ENCODE measurements at regions not wholly inside any gene's neighbourhood (a gene's known extent, or its start where the extent isn't known, plus 50 kb on each side); places are given as distances from the start of the nearest gene placed in this dataset.

GRCh38 chr6:119484598-119484997, 135.0 kb upstream of the MAN1A1 start:
- no peak for DNase-seq
- Histone ChIP-seq H3K9me3 (ENCODE audit: severe bottlenecking) (no peaks in the 10 kb centered on the region), H3K27ac (no peak overlapping the region), H3K4me3 (ENCODE audit: low read depth, low read length) (no peak overlapping the region), H3K36me3 (no peaks in the 10 kb centered on the region), H3K27me3 (ENCODE audit: insufficient read depth, low read depth, severe bottlenecking) (no peaks in the 10 kb centered on the region)
- TF ChIP-seq, protein P1, sequence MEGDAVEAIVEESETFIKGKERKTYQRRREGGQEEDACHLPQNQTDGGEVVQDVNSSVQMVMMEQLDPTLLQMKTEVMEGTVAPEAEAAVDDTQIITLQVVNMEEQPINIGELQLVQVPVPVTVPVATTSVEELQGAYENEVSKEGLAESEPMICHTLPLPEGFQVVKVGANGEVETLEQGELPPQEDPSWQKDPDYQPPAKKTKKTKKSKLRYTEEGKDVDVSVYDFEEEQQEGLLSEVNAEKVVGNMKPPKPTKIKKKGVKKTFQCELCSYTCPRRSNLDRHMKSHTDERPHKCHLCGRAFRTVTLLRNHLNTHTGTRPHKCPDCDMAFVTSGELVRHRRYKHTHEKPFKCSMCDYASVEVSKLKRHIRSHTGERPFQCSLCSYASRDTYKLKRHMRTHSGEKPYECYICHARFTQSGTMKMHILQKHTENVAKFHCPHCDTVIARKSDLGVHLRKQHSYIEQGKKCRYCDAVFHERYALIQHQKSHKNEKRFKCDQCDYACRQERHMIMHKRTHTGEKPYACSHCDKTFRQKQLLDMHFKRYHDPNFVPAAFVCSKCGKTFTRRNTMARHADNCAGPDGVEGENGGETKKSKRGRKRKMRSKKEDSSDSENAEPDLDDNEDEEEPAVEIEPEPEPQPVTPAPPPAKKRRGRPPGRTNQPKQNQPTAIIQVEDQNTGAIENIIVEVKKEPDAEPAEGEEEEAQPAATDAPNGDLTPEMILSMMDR (IDR thresholded peaks at IDR 0.05; ENCODE audit: low read depth, low read length): no peak

DNA sequence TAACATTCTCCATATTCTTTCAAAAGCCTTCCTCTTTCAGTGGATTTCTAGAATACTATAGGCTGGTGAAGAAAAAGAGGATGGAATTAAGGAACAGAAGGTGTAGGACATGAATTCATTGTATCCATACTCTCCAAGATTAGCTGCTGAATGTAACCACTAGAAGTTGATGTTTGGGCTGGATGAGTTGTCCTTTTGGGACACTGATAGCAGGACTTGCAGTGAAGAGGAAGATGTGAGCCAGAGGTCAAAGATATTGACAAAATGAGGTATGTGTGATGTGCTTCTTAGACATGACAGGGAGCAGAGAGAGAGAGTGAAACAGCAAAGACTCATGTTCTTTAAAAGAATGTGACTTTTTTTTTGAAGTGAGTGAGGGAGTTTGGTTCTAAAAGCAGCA, 134.3 kb upstream of the MAN1A1 start:
- no peaks in the 10 kb centered on the region for H3K9me3 ChIP-seq (ENCODE audit: severe bottlenecking)
- H3K36me3 ChIP-seq: no peaks in the 10 kb centered on the region
- no peak overlapping the region for H3K27ac ChIP-seq
- no peak overlapping the region for H3K4me3 ChIP-seq (ENCODE audit: low read depth, low read length)
- no peaks in the 10 kb centered on the region for H3K27me3 ChIP-seq (ENCODE audit: insufficient read depth, low read depth, severe bottlenecking)
- TF ChIP-seq, protein P1 (IDR thresholded peaks at IDR 0.05; ENCODE audit: low read depth, low read length): no peak
- no peak for DNase-seq

DNA sequence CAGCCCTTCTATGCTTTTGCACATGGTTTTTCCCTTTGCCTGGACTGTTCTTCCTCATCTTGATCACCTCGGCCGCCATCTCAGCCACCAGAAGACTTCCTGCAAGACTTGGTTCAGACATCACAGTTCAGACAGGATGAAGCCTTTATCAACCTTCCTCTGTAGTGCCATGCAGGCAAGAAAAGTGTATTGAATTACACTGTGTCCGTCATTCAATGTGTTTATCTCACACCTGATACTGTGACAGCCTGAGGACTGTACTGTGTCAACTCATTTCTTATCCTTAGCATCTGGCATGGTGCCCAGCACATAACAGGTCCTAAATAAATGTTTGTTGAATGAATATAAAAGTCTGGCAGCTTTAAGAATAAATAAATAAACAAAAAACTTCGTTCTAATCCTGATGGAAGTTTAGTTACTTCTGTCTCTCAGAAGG, 133.3 kb upstream of the MAN1A1 start:
- Histone ChIP-seq H3K4me3 (ENCODE audit: low read depth, low read length) (no peak overlapping the region), H3K36me3 (no peaks in the 10 kb centered on the region), H3K27ac (no peak overlapping the region), H3K9me3 (ENCODE audit: severe bottlenecking) (no peaks in the 10 kb centered on the region), H3K27me3 (ENCODE audit: insufficient read depth, low read depth, severe bottlenecking) (no peaks in the 10 kb centered on the region)
- DNase-seq: no peak
- TF ChIP-seq, protein P1 (IDR thresholded peaks at IDR 0.05; ENCODE audit: low read depth, low read length): no peak

GRCh38 chr6:119481976-119482375, 132.4 kb upstream of the MAN1A1 start:
- H3K36me3 ChIP-seq: no peaks in the 10 kb centered on the region
- DNase-seq: no peak
- H3K27ac ChIP-seq: no peak overlapping the region
- H3K9me3 ChIP-seq (ENCODE audit: severe bottlenecking): no peaks in the 10 kb centered on the region
- H3K4me3 ChIP-seq (ENCODE audit: low read depth, low read length): no peak overlapping the region
- TF ChIP-seq, protein P1 (IDR thresholded peaks at IDR 0.05; ENCODE audit: low read depth, low read length): no peak
- no peaks in the 10 kb centered on the region for H3K27me3 ChIP-seq (ENCODE audit: insufficient read depth, low read depth, severe bottlenecking)

DNA sequence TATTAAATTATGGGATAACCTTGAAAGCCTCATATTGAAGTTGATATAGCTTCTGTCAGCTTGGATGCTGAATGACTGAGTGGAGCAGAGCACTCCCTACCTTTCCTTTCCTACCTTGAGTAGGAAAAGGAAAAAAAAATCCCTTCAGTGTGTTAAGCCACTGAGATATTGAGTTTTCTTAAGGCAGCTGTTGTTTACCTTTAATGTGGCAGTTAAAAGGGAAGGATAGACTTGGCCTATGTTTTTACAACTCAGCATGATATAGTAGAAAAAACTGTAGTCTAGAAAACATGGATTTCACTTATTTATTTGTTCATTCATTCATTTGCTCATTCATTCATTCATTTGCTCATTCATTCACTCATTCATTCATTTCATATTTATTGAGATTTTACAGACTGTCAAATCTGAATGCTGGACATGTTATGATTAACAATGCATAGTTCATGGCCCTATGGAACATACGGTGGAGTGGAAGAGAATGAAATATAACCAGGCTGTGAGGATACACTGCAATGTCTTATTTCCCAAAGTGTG, 131.5 kb upstream of the MAN1A1 start:
- H3K4me3 ChIP-seq (ENCODE audit: low read depth, low read length): no peak overlapping the region
- H3K9me3 ChIP-seq (ENCODE audit: severe bottlenecking): no peaks in the 10 kb centered on the region
- TF ChIP-seq, protein P1 (IDR thresholded peaks at IDR 0.05; ENCODE audit: low read depth, low read length): no peak
- H3K36me3 ChIP-seq: no peaks in the 10 kb centered on the region
- no peak for DNase-seq
- H3K27me3 ChIP-seq (ENCODE audit: insufficient read depth, low read depth, severe bottlenecking): no peaks in the 10 kb centered on the region
- H3K27ac ChIP-seq: no peak overlapping the region
